Lung (tissue), 11 donors: ENCODE measurements at regions not wholly inside any gene's neighbourhood (a gene's known extent, or its start where the extent isn't known, plus 50 kb on each side); places are given as distances from the start of the nearest gene placed in this dataset.

Experiments
- ATAC-seq: fragments of 200-7000 bp; cut with Tn5 transposase; one replicate; pipeline ENCODE4 v1.9.1; 2020; ENCODE audit warnings: moderate number of reproducible peaks; ENCODE audit not compliant: insufficient read depth, low FRiP score
- DNase-seq, 3 donors: peaks; one replicate each; pipeline ENCODE4 v3.0.0-alpha.2; 2013 to 2017
- H3K27ac ChIP-seq, 2 donors: one replicate each; pipeline ENCODE4 v1.5.1; 2013; ENCODE audit warnings: mild to moderate bottlenecking in 2 of 2, moderate library complexity in 2 of 2, control low read depth in 1 of 2, inconsistent platforms in 1 of 2, low read depth in 1 of 2, low read length in 1 of 2
- H3K27me3 ChIP-seq, 3 donors: one replicate each; pipeline ENCODE4 v1.5.1; 2013; ENCODE audit warnings: low read length in 2 of 3; ENCODE audit not compliant: control insufficient read depth in 3 of 3, insufficient read depth in 3 of 3
- H3K36me3 ChIP-seq, 4 donors: one replicate each; pipeline ENCODE4 v1.5.1; 2013; ENCODE audit warnings: low read length in 4 of 4, mild to moderate bottlenecking in 1 of 4, moderate library complexity in 1 of 4; ENCODE audit not compliant: control insufficient read depth in 4 of 4, insufficient read depth in 4 of 4
- H3K4me1 ChIP-seq, 5 donors: one replicate each; pipeline ENCODE4 v1.5.1; 2013; ENCODE audit warnings: low read length in 5 of 5, mild to moderate bottlenecking in 2 of 5, moderate library complexity in 1 of 5; ENCODE audit not compliant: control insufficient read depth in 5 of 5, insufficient read depth in 5 of 5
- H3K4me3 ChIP-seq: one replicate; pipeline ENCODE4 v1.5.1; 2013; ENCODE audit warnings: mild to moderate bottlenecking, control low read depth, moderate library complexity
- H3K9ac ChIP-seq, 2 donors: one replicate each; pipeline ENCODE4 v1.5.1; 2013; ENCODE audit warnings: low read length in 2 of 2, control low read depth in 1 of 2; ENCODE audit not compliant: insufficient read depth in 1 of 2
- H3K9me3 ChIP-seq, 4 donors: one replicate each; pipeline ENCODE4 v1.5.1; 2013; ENCODE audit warnings: low read length in 3 of 4, mild to moderate bottlenecking in 1 of 4, moderate library complexity in 1 of 4; ENCODE audit not compliant: control insufficient read depth in 4 of 4, insufficient read depth in 3 of 4
- CTCF ChIP-seq: IDR thresholded peaks from 2 replicates; pipeline ENCODE4 v1.5.1; 2012; ENCODE audit warnings: mild to moderate bottlenecking; ENCODE audit errors: control extremely low read depth, extremely low read depth
- WGBS, 2 donors: extraction: QIAGEN DNeasy Blood & Tissue Kit; methylation state at CpG; one replicate each; pipeline ENCODE4 v1.1.7; 2013; 5-methylcytosine and 5-hydroxymethylcytosine counted together
- donor health status: control.
- donor health status: control.
- donor health status: Bipolar disorder and iron deficiency.
- donor health status: healthy.
- donor health status: DM: yes; HTN: yes; CAD: no.

- no peak for TF ChIP-seq CTCF
- Histone ChIP-seq H3K27ac (no peak overlapping the region), H3K9ac (no peak overlapping the region), H3K4me1 (peaks cover 0 to 8% (median 0%) of the 10 kb centered on the region in 5 donors), H3K4me3 (no peak overlapping the region), H3K9me3 (no peaks in the 10 kb centered on the region), H3K36me3 (peaks cover 0 to 23% (median 5%) of the 10 kb centered on the region in 4 donors), H3K27me3 (no peaks in the 10 kb centered on the region)
- 87 to 89% methylated on average over 9 of the region's 9 CpGs for WGBS, 2 donors
- no peak for ATAC-seq
- no peak for DNase-seq
These were observed 64.3 kb downstream of the TET3 start for GRCh38 chr2:74048843-74049519.

- H3K4me3 ChIP-seq: no peak overlapping the region
- WGBS, 2 donors: 87 to 88% methylated on average over 5 of the region's 5 CpGs
- H3K27me3 ChIP-seq: no peaks in the 10 kb centered on the region
- no peak for TF ChIP-seq CTCF
- H3K9me3 ChIP-seq: no peaks in the 10 kb centered on the region
- no peak overlapping the region for H3K9ac ChIP-seq
- ATAC-seq (no peak), DNase-seq (no peak)
- H3K27ac ChIP-seq: no peak overlapping the region
- peaks cover 0 to 7% (median 0%) of the 10 kb centered on the region in 5 donors for H3K4me1 ChIP-seq
- peaks cover 0 to 23% (median 5%) of the 10 kb centered on the region in 4 donors for H3K36me3 ChIP-seq
These were observed 65.4 kb downstream of the TET3 start for GRCh38 chr2:74050151-74050550.

- H3K9me3 ChIP-seq: no peaks in the 10 kb centered on the region
- WGBS, 2 donors: 40 to 87% methylated on average over 1 of the region's 1 CpG
- H3K4me3 ChIP-seq: no peak overlapping the region
- no peak for DNase-seq
- H3K36me3 ChIP-seq: peaks cover 0 to 20% (median 5%) of the 10 kb centered on the region in 4 donors
- H3K4me1 ChIP-seq: peaks cover 0 to 5% (median 0%) of the 10 kb centered on the region in 5 donors
- TF ChIP-seq CTCF: no peak
- H3K27ac ChIP-seq: no peak overlapping the region
- H3K9ac ChIP-seq: no peak overlapping the region
- ATAC-seq: no peak
- H3K27me3 ChIP-seq: no peaks in the 10 kb centered on the region
These were observed 66.8 kb downstream of the TET3 start for GRCh38 chr2:74051504-74051903.
